Left lobe of liver (tissue), 2 donors: ENCODE measurements at regions not wholly inside any gene's neighbourhood (a gene's known extent, or its start where the extent isn't known, plus 50 kb on each side); places are given as distances from the start of the nearest gene placed in this dataset.
A peak's percentile ranks its signal among the peaks of the same experiment; 100 is the strongest.

Experiments
- ATAC-seq: fragments of 200-7000 bp; cut with Tn5 transposase; one replicate; pipeline ENCODE4 v1.9.1; 2020; ENCODE audit warnings: mild to moderate bottlenecking, moderate library complexity
- DNase-seq: peaks from one replicate; pipeline ENCODE4 v3.0.0-alpha.2; 2020; ENCODE audit warnings: low spot score
- donor health status: DM: no; HTN: no; CAD: no; lungs with moderate emphysema.
- donor health status: DM: no; HTN: yes; CAD: no.

DNA sequence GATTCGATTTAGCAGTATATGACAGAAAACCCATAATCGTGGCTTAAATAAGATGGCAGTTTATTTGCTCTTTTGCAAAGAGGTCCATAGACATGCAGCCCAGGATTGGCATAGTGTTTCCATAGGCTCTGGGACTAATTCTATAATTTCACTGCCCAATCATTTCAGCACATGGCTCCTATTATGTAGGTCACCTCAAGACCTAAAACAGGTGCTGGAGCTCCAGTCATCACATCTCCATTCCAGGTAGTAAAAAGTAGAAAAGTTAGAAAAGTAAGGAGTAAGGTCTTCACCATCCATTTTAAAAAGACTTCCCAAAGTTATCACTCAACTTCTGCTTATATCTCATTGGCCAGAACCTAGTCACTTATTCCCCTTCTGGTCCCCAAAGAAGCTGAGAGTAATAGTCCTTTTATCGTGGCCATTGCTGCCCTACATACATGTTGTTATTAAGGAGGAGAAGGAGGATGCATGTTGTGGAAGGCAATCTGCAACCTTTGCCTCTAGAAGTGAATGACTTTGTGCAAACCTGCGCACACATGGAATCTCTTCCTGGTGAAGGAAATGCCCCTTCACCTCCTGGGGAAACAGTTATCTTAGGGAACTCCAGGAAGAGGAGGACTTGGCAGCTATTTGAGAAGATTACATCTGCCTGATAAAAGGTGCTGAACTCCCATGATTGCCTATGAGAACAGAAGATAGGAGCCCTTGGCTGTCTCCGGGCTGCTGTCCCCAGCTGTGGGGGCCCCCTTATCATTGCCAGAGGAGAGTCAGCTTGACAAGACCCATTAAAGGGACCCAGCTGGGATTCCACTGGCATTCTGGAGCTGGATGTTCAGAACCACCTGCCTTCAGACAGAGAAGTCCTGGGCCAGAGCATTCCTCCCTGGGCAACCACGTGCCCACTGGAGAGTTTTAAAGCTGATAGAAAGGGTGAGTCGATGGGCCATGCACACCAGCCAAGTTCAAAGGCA is 330.6 kb upstream of the ZMIZ1 start:
- ATAC-seq (no peak), DNase-seq (peak; percentile 18)

DNA sequence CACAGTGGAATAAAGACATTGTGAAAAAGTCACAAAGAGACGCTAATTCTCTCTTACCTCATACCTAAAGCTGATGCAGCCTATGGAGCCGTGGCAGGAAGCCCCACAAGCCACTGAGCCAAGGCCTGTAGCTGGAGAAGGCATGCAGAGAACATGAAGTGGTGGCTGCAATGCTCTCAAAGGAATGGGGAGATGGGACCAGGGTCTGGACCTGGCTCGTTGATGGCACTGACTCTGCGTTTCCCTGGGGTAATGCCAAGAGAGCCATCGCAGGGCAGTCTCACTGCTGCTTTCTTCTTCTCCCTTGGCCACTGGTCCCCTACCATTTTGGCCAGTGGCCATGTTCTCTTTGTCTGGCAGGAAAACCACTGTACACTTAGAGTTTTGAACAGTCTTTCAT is 329.9 kb upstream of the ZMIZ1 start:
- ATAC-seq (no peak), DNase-seq (no peak)

DNA sequence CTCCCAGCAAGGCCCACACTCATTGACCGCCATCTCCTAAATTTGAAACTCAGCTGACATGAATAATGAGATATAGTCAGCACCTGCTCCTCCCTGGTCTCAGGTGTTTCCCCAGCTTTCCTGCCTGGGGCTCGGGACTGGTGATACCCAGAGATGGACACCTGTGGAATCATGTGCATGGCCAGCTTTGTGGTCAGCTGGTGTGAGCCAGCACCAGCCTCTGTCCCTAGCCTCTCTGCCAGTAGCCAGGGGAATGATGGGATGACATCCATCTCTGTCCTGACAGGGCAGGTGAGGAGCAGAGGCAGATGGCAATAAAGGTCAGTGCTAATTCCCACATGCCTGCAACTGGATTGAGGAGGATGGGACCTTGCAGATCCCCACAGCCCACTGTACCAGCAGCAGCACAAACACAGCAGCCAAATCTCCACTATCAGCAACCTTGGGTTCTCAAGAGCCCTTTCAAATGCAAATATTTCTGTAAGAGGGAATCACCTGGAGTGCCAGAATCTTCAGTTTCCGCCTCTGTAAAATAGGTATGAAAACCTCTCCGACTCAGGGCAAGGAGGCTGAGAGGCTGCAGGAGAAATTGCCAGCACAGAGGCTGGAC is 329.2 kb upstream of the ZMIZ1 start:
- ATAC-seq (no peak), DNase-seq (no peak)

DNA sequence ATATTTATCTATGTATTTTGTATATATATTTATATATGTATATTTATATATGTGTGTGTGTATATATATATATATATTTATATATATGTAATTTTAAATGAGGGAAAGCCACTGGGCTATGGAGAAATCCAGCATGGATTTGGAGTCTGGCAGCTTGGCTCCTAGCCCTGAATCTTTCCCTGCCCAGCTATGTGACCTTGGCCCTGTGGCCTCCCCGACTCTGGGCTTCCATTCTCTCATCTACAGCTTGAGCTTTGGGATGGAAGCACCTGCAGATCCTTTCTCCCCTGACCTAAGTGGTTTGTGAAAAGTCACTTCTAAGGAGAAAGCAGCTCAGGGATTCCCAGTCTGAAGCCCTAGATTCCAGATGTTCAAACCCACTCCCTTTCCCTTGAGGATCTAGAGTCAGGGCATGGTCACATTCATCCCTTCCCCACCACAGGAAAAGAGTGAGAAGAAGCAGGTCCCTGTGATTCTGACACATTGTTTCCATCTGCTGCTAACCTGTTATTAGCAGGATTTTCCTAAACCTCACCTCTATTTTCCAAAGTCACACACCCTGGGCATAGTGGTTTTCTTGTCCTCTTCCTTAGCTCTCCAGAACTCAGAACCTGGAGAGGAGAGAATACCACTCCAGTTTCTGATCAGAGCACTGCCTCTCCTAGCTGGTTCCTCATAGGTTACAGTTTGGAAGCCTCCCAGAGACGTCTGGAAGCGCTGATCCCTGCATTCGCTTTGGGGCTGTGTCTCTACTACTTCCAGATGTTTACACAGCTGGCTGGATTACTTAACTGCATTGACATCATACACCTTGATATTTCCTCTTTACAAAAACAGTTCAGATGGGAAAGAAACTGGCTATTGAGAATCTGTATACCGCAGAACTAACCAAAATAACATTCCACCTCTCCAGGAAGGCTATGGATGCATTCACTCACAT is 327.5 kb upstream of the ZMIZ1 start:
- ATAC-seq, result peak; percentile 42
- DNase-seq, result peak; percentile 69

DNA sequence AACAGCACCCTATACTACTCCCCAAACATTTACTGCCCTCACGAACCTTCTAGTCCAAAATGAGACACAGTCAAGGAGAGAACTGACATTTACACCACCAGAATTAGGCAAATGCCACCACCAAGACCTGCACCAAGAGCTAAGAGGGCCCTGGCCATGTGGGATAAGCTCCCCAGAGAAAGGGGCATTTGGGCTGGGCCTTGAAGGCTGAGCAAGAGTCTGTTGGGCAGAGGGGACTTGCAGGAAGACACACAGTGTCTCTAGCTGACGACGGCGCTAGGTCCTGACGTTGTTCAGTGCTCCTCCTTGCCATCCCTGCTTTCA is 326.4 kb upstream of the ZMIZ1 start:
- no peak for ATAC-seq
- no peak for DNase-seq

DNA sequence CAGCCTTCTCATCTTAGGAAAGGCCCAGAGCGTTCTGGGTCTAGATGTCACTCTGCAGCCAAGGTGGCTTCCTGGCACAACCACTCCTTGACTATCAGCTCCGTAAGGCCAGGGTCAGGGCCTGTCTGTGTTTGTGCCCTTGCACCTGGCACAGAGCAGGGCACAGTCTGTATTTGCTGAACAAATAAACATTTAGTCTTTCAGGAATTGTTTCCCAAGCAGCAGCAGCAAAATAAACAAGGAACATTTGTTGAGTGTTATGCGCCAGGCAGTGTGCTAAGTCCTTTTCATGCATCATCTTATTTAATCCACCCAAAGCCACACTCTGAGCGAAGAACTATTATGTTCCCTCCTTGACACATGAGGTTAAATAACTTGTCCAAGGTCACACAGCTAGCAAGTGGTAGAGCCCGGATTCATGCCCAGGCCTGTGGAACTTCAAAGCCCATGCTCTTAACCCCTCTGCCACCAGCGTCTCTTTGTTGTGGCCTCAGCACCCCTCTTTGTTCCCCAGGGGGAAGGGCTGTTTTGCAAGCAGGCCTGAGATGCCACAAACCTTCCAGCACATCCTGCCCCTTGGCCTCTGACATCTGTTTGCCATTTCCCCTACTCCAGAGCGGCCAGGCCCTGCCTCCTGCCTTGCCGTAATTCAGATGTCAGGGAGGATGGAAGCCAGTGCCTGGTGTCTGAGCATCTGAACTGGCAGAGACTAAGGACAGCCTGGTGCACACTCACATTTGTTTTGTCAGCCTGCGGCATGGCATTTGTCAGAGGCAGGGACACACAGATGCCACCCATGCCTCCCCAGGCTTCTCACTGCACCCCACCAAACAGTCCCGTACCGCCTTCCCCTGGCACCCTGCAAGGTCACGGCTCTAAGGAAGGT is 325.8 kb upstream of the ZMIZ1 start:
- peak; percentile 90 for DNase-seq

DNA sequence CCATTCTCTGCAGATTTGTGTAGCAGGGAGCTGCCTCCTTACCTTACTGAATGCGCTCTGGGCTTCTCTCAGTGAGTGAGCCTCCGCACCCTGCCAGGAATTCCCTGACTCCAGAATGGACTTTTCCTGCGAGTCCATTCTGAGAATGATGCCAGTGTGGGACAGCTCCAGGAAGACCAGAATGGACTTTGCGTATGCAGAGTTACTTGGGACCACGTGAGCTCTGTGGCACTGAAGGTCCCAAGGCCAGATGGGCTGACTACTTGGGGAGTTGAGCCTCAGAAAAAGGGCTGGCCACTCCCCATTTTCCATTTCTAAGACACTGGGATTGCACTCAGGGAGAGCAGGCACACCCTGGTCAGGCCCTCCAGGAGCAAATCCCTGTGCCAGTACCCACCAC is 324.7 kb upstream of the ZMIZ1 start:
- ATAC-seq, result peak; percentile 20
- DNase-seq, result no peak

More for the DNA sequence above, 325.8 kb upstream of the ZMIZ1 start:
- peak; percentile 79 for ATAC-seq

DNA sequence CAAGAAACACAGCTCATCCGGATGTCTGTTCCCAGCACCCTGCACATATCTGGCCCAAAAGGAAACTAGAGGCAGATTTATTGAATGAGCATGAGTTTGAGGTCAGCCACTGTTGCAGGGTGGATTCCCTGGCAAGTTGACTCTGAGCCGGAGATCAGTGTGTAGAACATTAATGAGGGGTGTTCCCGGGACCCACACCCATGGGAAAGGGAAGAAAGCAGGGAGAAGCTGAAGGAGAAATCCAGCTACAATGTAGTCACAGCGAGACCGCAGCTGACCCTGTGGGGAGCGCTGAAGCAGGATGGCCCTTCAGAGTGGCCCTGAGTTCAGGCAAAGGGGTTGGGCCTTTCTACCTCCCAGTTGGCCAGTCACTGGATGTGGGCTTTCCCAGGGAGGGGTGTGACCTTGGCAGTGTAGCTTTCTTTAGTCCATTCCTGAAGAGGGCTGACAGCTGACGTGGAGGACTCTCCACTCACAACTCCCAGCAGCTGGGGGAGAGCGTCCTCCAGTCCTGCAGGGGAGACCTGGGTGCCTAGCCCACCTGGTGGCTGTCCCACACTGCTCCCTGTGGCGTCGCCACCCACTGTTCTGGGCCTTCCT is 324.2 kb upstream of the ZMIZ1 start:
- DNase-seq (no peak), ATAC-seq (peak; percentile 3)

DNA sequence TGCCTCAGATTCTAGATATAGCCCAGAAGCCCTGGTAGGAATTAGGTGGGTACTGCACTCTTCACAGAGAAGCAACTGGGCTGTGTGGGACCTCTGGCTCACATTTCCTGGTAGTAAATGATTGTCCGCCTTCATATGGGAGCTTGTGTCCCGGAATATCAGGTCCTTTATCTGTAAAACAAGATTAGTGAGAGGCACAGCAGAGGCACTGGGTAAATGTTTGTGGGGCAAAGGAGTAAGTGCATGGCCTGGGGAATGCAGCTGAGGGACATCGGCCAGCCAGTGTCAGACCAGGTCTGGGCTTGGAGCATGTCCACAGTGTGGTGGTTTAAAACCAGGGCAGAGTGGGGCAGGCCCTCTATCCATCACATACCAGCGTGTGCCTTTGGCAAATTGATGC is 323.3 kb upstream of the ZMIZ1 start:
- DNase-seq (peak; percentile 74), ATAC-seq (peak; percentile 71)

DNA sequence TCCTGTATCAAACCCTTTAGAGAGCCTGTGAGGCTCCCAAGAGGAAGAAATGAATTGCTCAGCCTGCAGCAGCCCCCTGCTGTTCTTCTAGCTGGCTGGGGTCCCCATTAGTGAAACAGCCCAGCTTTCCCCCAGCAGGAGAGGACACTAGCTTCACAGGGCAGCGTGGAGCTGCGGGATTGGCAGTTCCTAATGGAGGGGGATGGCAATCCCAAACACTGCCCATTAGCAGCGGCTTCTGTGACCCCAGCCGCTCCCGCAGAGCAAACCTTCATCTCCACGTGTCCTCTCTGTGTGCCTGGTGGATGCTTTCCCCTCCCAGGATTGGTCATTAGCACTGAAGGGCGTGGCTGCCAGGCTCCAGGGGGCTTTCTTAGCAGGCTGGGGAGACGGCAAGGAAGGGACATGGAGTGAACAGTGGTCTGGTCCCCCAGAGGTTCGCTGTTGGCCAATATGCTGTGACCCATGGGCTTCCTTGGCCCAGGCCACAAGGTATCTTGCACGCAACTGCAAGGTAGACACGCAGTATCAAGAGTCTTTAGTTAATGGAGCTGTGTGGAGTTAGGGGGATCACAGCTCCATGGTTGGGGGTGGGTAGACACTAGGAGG is 322.5 kb upstream of the ZMIZ1 start:
- DNase-seq (no peak), ATAC-seq (no peak)

DNA sequence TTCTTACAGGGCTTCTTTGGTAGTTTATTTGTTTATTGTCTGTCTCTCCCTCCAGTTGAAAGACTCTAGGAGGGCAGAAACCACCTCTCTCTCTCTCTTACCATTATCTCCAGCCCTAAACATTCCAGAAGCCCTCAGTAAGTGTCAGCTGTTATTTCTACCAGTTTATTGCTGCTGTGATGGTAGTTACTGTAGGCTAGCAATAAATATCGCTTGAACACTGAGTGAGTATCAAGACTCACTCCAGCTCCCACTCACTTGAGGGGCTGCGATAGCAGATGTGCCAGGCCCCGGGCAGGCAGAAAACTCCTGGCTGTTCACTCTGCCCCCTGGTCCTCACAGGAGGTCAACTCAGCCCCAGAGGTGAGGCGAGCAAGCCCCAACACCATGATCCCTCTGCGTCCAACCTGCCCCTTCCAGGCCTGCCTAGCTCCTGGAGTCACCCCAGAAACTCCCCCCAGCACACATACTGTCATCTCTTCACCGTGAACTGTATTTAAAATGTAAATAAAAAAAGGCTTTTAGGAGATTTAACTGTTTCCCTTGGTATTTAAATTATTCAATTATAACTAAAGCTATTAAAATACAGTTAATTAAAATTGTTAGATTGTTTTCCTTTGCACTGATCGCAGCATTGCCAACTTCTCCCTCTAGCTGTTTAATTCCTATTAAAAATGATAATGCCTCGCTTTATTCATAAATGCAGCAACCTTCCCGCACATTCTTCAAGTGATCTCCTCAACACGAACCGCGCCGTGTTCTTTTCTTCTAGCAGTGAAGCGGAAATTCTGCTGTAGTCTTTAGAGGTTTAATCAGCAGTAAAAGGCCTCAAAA is 321.1 kb upstream of the ZMIZ1 start:
- ATAC-seq (no peak), DNase-seq (no peak)

DNA sequence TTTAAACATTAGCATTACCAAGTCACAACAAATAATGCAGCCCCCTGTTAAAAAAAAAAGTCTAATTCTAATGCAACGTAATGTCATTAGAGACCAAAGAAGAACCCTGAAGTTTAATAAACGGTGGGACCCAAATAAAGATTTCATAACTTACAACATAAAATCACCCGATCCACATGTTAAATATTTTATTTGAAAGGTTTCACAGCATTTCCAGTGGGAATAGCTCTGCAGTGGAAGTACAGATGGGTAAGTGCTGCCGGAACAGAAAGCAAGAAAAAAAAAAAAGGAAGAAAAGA is 320.6 kb upstream of the ZMIZ1 start:
- ATAC-seq, result no peak
- DNase-seq, result no peak

DNA sequence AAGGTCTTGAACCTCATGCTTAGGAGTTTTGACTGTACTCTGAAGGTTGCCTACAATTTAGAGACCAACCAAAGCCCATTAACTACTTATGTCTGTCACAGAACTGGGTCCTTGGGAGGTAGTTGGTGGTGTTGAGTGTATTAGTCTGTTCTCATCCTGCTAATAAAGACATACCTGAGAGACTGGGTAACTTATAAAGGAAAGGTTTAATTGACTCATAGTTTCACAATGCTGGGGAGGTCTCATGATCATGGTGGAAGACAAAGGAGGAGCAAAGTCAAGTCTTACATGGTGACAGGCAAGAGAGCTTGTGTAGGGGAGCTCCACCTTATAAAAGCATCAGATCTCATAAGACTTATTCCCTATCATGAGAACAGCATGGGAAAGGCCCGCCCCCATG is 319.6 kb upstream of the ZMIZ1 start:
- ATAC-seq (no peak), DNase-seq (no peak)

DNA sequence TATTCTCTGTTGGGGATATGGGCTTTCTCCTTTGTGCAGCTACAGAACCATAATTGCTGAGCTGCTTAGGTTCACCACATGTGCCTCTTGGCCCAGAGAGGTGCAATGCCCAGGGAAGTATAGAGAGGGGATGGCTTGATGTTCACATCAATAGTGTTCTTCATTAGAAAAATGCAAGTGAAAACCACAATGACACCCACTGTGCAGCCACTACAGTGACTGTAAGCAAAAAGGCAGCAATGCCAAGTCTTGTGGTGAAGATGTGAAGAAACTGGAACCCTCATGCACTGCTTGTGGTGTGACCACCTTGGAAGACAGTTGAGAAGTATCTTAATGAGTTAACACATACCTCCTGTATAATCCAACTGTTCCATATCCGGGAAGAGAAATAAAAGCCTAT is 318.9 kb upstream of the ZMIZ1 start:
- no peak for ATAC-seq

DNA sequence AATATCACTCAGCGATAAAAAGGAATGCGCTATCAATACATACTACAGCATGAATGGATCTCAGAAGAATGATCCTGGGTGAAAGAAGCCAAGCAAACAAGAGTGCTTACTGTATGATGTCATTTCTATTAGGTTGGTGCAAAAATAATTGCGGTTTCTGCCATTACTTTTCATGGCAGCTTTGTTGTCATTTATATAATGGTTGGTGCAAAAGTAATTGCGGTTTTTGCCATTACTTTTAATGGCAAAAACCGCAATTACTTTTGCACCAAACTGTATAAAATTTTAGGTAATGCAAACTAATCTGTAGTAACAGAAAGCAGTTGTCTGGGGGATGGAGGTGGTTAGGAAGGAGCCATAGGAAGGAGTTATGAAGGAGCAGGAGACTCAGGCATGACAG is 318.3 kb upstream of the ZMIZ1 start:
- ATAC-seq (no peak), DNase-seq (no peak)

More for the DNA sequence above, 318.9 kb upstream of the ZMIZ1 start:
- DNase-seq, result no peak

DNA sequence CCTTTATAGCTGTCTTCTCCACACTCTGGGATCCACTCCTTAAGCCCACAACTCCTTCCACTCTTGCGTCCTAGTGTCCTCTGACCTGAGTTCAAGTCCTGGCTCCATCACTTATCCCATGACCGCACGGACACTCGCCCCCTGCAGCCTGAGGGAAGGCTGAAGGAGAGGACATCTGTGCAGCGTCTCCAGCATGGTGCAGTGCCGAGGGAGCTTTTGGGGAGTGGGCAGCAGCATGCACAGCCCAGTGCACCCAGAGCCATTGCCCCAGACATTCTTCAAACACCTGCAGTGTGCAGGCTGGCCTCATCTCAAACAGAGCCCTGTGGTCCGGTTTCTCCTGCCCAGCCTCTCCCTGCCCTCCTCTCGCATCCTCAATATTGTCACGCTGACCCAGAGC is 317.1 kb upstream of the ZMIZ1 start:
- no peak for ATAC-seq
- DNase-seq, result no peak

DNA sequence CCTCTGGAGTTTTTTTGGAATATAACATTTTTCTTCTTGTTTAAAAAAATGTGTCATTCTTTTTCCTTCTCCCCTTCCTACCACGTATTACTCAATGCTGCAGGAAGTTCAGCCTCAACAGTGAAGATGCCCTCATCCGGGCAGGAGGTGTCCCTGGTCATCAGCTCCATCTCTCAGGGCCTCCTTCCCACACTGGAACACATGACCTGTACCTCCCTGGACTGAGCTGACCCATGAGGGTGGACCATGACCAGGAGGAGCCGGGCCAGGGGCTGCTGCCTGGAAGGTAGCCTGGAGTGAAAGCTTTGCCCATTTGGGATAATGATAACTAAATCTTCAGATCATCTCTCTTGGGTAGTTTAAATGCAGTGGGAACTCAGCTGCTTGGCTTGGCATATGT is 316.5 kb upstream of the ZMIZ1 start:
- no peak for ATAC-seq

DNA sequence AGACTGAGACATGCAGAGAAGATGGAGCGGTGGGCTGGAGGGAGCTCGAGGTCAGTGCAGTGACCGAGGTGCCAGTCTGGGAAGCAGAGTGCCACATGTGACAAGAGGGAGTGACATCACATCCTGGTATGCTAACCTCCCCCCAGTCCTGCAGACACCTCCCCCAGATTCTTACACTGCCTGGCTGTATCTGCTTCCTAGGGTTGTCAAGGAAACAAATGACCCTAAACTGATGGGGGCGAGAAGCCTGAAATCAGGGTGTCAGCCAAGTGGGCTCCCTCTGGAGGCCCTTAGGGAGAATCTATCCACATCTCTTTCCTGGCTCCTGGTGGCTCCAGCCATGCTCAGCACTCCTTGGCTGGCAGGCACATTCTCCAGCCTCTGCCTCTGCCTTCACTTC is 316.1 kb upstream of the ZMIZ1 start:
- ATAC-seq, result no peak
- DNase-seq, result no peak

More for the DNA sequence above, 316.5 kb upstream of the ZMIZ1 start:
- no peak for DNase-seq
